PC-9 (cell line): ENCODE measurements at regions not wholly inside any gene's neighbourhood (a gene's known extent, or its start where the extent isn't known, plus 50 kb on each side); places are given as distances from the start of the nearest gene placed in this dataset.

Source experiments
- EZH2 ChIP-seq: fragments of 200-600 bp; sonication (generic); IDR thresholded peaks from 2 replicates; pipeline ENCODE4 v1.8.0; 2017; ENCODE audit warnings: antibody characterized with exemption, low read depth
- TF ChIP-seq, protein P1 (sequence below): fragments of 200-600 bp; sonication (generic); conservative IDR thresholded peaks from 2 replicates; pipeline ENCODE4 v1.6.1; 2017; ENCODE audit warnings: mixed run types, antibody characterized with exemption, mild to moderate bottlenecking, moderate library complexity

DNA sequence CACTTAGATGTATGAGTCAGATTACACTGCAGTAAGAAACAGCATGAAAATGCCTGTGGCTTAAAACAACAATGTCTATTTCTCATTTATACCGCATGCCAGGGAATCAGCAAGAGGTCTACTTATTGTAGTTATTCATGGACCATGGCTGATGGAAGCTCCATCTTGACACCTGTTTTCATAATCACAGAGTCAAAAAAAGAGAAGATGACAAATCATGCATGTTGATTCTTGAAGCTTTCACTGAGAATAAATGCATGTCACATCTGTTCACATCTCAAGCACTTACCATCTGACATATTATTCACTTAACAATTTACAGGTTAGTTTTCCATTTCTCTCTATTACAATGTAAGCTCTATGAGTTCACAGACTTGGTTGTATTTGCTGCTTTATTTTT lies 194.2 kb upstream of the SLITRK2 start:
- no peak for TF ChIP-seq EZH2
- TF ChIP-seq, protein P1, sequence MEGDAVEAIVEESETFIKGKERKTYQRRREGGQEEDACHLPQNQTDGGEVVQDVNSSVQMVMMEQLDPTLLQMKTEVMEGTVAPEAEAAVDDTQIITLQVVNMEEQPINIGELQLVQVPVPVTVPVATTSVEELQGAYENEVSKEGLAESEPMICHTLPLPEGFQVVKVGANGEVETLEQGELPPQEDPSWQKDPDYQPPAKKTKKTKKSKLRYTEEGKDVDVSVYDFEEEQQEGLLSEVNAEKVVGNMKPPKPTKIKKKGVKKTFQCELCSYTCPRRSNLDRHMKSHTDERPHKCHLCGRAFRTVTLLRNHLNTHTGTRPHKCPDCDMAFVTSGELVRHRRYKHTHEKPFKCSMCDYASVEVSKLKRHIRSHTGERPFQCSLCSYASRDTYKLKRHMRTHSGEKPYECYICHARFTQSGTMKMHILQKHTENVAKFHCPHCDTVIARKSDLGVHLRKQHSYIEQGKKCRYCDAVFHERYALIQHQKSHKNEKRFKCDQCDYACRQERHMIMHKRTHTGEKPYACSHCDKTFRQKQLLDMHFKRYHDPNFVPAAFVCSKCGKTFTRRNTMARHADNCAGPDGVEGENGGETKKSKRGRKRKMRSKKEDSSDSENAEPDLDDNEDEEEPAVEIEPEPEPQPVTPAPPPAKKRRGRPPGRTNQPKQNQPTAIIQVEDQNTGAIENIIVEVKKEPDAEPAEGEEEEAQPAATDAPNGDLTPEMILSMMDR = no peak
